GM23248 (cell line): ENCODE measurements at regions not wholly inside any gene's neighbourhood (a gene's known extent, or its start where the extent isn't known, plus 50 kb on each side); places are given as distances from the start of the nearest gene placed in this dataset.
A peak's percentile ranks its signal among the peaks of the same experiment; 100 is the strongest.

Experiments used
- DNase-seq: peaks from one replicate; pipeline ENCODE4 v3.0.0-alpha.2; 2015
- H2AFZ ChIP-seq: fragments of 200-600 bp; sonication (generic); 2 replicates; pipeline ENCODE4 v1.6.1; 2016; ENCODE audit warnings: antibody characterized with exemption
- H3F3A ChIP-seq: fragments of 200-600 bp; sonication (generic); 2 replicates; pipeline ENCODE4 v1.6.1; 2016; ENCODE audit warnings: mild to moderate bottlenecking, antibody characterized with exemption, mixed run types; ENCODE audit not compliant: insufficient read depth
- H3K27ac ChIP-seq: fragments of 200-600 bp; sonication (generic); 2 replicates; pipeline ENCODE4 v1.5.1; 2016; ENCODE audit warnings: mild to moderate bottlenecking
- H3K27me3 ChIP-seq: fragments of 200-600 bp; sonication (generic); replicated peaks from 2 replicates; pipeline ENCODE4 v1.6.1; 2016; ENCODE audit warnings: mild to moderate bottlenecking; ENCODE audit not compliant: insufficient read depth
- H3K36me3 ChIP-seq: fragments of 200-600 bp; sonication (generic); 2 replicates; pipeline ENCODE4 v1.6.1; 2016; ENCODE audit warnings: low read depth, mild to moderate bottlenecking
- H3K4me1 ChIP-seq: fragments of 200-600 bp; sonication (generic); 2 replicates; pipeline ENCODE4 v1.6.1; 2016; ENCODE audit warnings: mild to moderate bottlenecking; ENCODE audit not compliant: insufficient read depth
- H3K4me2 ChIP-seq: fragments of 200-600 bp; sonication (generic); one replicate; pipeline ENCODE4 v1.6.1; 2016; ENCODE audit warnings: mild to moderate bottlenecking; ENCODE audit not compliant: unreplicated experiment
- H3K4me3 ChIP-seq: fragments of 200-600 bp; sonication (generic); 2 replicates; pipeline ENCODE4 v1.5.1; 2016; ENCODE audit warnings: mild to moderate bottlenecking
- H3K79me2 ChIP-seq: fragments of 200-600 bp; sonication (generic); 2 replicates; pipeline ENCODE4 v1.6.1; 2016; ENCODE audit warnings: mild to moderate bottlenecking; ENCODE audit not compliant: insufficient read depth
- H3K9ac ChIP-seq: fragments of 200-600 bp; sonication (generic); 2 replicates; pipeline ENCODE4 v1.6.1; 2016; ENCODE audit warnings: mild to moderate bottlenecking
- H3K9me2 ChIP-seq: fragments of 200-600 bp; sonication (generic); 2 replicates; pipeline ENCODE4 v1.6.1; 2016; ENCODE audit warnings: mixed run types, mild to moderate bottlenecking, moderate library complexity; ENCODE audit not compliant: insufficient read depth
- H3K9me3 ChIP-seq: fragments of 200-600 bp; sonication (generic); one replicate; pipeline ENCODE4 v1.6.1; 2017; ENCODE audit warnings: low read depth
- H4K20me1 ChIP-seq: fragments of 200-600 bp; sonication (generic); 2 replicates; pipeline ENCODE4 v1.6.0; 2016; ENCODE audit not compliant: insufficient read depth
- EZH2 ChIP-seq: fragments of 200-600 bp; sonication (generic); IDR thresholded peaks from 2 replicates; pipeline ENCODE4 v1.6.1; 2018; ENCODE audit warnings: antibody characterized with exemption, mild to moderate bottlenecking; ENCODE audit not compliant: insufficient read depth, poor library complexity, severe bottlenecking
- EZH2phosphoT487 ChIP-seq: fragments of 200-600 bp; sonication (generic); IDR thresholded peaks from 2 replicates; pipeline ENCODE4 v1.6.1; 2018; ENCODE audit warnings: antibody characterized with exemption, moderate library complexity, mild to moderate bottlenecking, low read depth; ENCODE audit not compliant: insufficient read depth
- WGBS, 2 experiments: methylation state at CpG; one replicate each; pipeline ENCODE4 v1.1.6; 2015 to 2017; ENCODE audit warnings: low lambda C conversion rate in 2 of 2, low coverage in 1 of 2; ENCODE audit errors: missing lambda C conversion rate in 2 of 2; 5-methylcytosine and 5-hydroxymethylcytosine counted together
- in situ Hi-C: fragments of 300-500 bp; cut with MboI; formaldehyde crosslinking; loops from 2 replicates; pipeline ENCODE4 v1.15.0; 2020

- no peaks in the 10 kb centered on the region for H3K36me3 ChIP-seq
- peaks cover 43% of the 10 kb centered on the region for H3K4me1 ChIP-seq
- no peak for TF ChIP-seq EZH2
- TF ChIP-seq EZH2phosphoT487 = no peak
- no peak for DNase-seq
- H2AFZ ChIP-seq = no peak overlapping the region
- peaks cover 32% of the 10 kb centered on the region for H3F3A ChIP-seq
- H3K4me3 ChIP-seq = no peak overlapping the region
- H3K27me3 ChIP-seq = no peaks in the 10 kb centered on the region
- H3K9me2 ChIP-seq = no peaks in the 10 kb centered on the region
- peaks cover 33% of the 10 kb centered on the region for H3K79me2 ChIP-seq
- no peak overlapping the region for H3K4me2 ChIP-seq
- in situ Hi-C loops = no loop called here
- no peaks in the 10 kb centered on the region for H3K9me3 ChIP-seq
- 95 to 96% methylated on average over 8 of the region's 8 CpGs for WGBS, 2 experiments
- no peak overlapping the region for H3K27ac ChIP-seq
- no peak overlapping the region for H3K9ac ChIP-seq
- no peaks in the 10 kb centered on the region for H4K20me1 ChIP-seq
These were observed 396.5 kb upstream of the C2CD4B start for GRCh38 chr15:62561571-62561970.

GRCh38 chr15:62564886-62565633 lies 400.0 kb upstream of the C2CD4B start:
- Histone ChIP-seq H3K27me3 (no peaks in the 10 kb centered on the region), H3K4me3 (no peak overlapping the region), H3K4me1 (peaks cover 31% of the 10 kb centered on the region), H3K27ac (no peak overlapping the region), H3K9me3 (no peaks in the 10 kb centered on the region), H3K36me3 (no peaks in the 10 kb centered on the region), H3K79me2 (peaks cover 16% of the 10 kb centered on the region), H3K4me2 (no peak overlapping the region), H4K20me1 (no peaks in the 10 kb centered on the region), H3F3A (peaks cover 16% of the 10 kb centered on the region), H2AFZ (no peak overlapping the region), H3K9me2 (no peaks in the 10 kb centered on the region), H3K9ac (no peak overlapping the region)
- whole genome bisulfite sequencing, 2 experiments = 96 to 97% methylated on average over 4 of the region's 4 CpGs
- TF ChIP-seq EZH2phosphoT487 (no peak), EZH2 (no peak)
- no peak for DNase-seq
- in situ Hi-C loops = no loop called here

GRCh38 chr15:62565634-62566026 lies 400.5 kb upstream of the C2CD4B start:
- Histone ChIP-seq H4K20me1 (no peaks in the 10 kb centered on the region), H3K4me1 (peaks cover 30% of the 10 kb centered on the region)
- WGBS, 2 experiments = 56 to 68% methylated on average over 3 of the region's 3 CpGs

GRCh38 chr15:62566248-62566647 lies 401.2 kb upstream of the C2CD4B start:
- 24 to 32% methylated on average over 5 of the region's 5 CpGs for WGBS, 2 experiments
- no peaks in the 10 kb centered on the region for H3K27me3 ChIP-seq
- peaks cover 30% of the 10 kb centered on the region for H3K4me1 ChIP-seq
- no peaks in the 10 kb centered on the region for H4K20me1 ChIP-seq
- H3K27ac ChIP-seq = peak overlapping the region; percentile 11
- H3K36me3 ChIP-seq = no peaks in the 10 kb centered on the region
- peaks cover 16% of the 10 kb centered on the region for H3F3A ChIP-seq
- in situ Hi-C loops = no loop called here
- H2AFZ ChIP-seq = no peak overlapping the region
- H3K4me3 ChIP-seq = no peak overlapping the region
- H3K9me3 ChIP-seq = no peaks in the 10 kb centered on the region
- H3K9me2 ChIP-seq = no peaks in the 10 kb centered on the region
- no peak for TF ChIP-seq EZH2phosphoT487
- no peak for TF ChIP-seq EZH2
- DNase-seq = peak; percentile 66
- peak overlapping the region; percentile 14 for H3K4me2 ChIP-seq
- H3K9ac ChIP-seq = no peak overlapping the region
- peaks cover 19% of the 10 kb centered on the region for H3K79me2 ChIP-seq

More at GRCh38 chr15:62565634-62566026, 400.5 kb upstream of the C2CD4B start:
- no peak overlapping the region for H3K4me3 ChIP-seq
- H3K27ac ChIP-seq = peak overlapping the region; percentile 11
- in situ Hi-C loops = no loop called here
- DNase-seq = no peak
- H3K9me3 ChIP-seq = no peaks in the 10 kb centered on the region
- H3K79me2 ChIP-seq = peaks cover 16% of the 10 kb centered on the region
- H3F3A ChIP-seq = peaks cover 16% of the 10 kb centered on the region
- no peak overlapping the region for H2AFZ ChIP-seq
- H3K4me2 ChIP-seq = no peak overlapping the region
- no peak overlapping the region for H3K9ac ChIP-seq
- no peaks in the 10 kb centered on the region for H3K9me2 ChIP-seq
- H3K36me3 ChIP-seq = no peaks in the 10 kb centered on the region
- TF ChIP-seq EZH2phosphoT487 (no peak), EZH2 (no peak)
- H3K27me3 ChIP-seq = no peaks in the 10 kb centered on the region
